CD4-positive, alpha-beta T cell (primary cell): ENCODE measurements at regions not wholly inside any gene's neighbourhood (a gene's known extent, or its start where the extent isn't known, plus 50 kb on each side); places are given as distances from the start of the nearest gene placed in this dataset.

ENCODE experiments used
- ATAC-seq: fragments of 200-7000 bp; cut with Tn5 transposase; one replicate; pipeline ENCODE4 v1.10.0; 2022; ENCODE audit warnings: mild to moderate bottlenecking; ENCODE audit not compliant: poor library complexity
- CTCF ChIA-PET: fragments of 350-600 bp; sonication (Branson Sonifier 250); formaldehyde crosslinking; loops from one replicate; lab custom pipeline; 2021; ENCODE audit warnings: antibody characterized with exemption, inconsistent platforms; lab: Charles Lee
- POLR2A ChIA-PET: fragments of 350-600 bp; sonication (Branson Sonifier 250); formaldehyde crosslinking; loops from one replicate; lab custom pipeline; 2021; ENCODE audit warnings: antibody characterized with exemption, inconsistent platforms; lab: Charles Lee
- DNase-seq, 14 experiments: peaks; one replicate each; pipeline ENCODE4 v3.0.0-alpha.2; 2013 to 2020; ENCODE audit warnings: mixed read lengths in 2 of 14
- H3K27ac ChIP-seq, 2 donors: one replicate each; pipeline versions ENCODE4 v1.5.1 to v1.7.0; 2013; ENCODE audit warnings: low read length in 2 of 2, low read depth in 1 of 2, mild to moderate bottlenecking in 1 of 2
- H3K27me3 ChIP-seq, 2 experiments: 1 replicate in 1 of 2; 2 replicates in 1 of 2; pipeline versions ENCODE4 v1.6.1 to v1.7.0; 2013; ENCODE audit warnings: low read length in 2 of 2, control low read depth in 1 of 2, mild to moderate bottlenecking in 1 of 2, moderate library complexity in 1 of 2; ENCODE audit not compliant: insufficient read depth in 2 of 2, control insufficient read depth in 1 of 2
- H3K36me3 ChIP-seq: one replicate; pipeline ENCODE4 v1.6.1; 2013; ENCODE audit warnings: low read length, control low read depth; ENCODE audit not compliant: insufficient read depth
- H3K4me1 ChIP-seq: one replicate; pipeline ENCODE4 v1.6.1; 2013; ENCODE audit warnings: low read length, control low read depth; ENCODE audit not compliant: insufficient read depth
- H3K4me3 ChIP-seq: one replicate; pipeline ENCODE4 v1.5.1; 2013; ENCODE audit warnings: mild to moderate bottlenecking, low read length, moderate library complexity
- H3K9me3 ChIP-seq, 2 experiments: 1 replicate in 1 of 2; 2 replicates in 1 of 2; pipeline versions ENCODE4 v1.6.1 to v1.7.0; 2013; ENCODE audit warnings: low read length in 2 of 2, mild to moderate bottlenecking in 2 of 2, control low read depth in 1 of 2, moderate library complexity in 1 of 2; ENCODE audit not compliant: control insufficient read depth in 1 of 2, insufficient read depth in 1 of 2
- H3K27ac Mint-ChIP-seq: one replicate; pipeline ENCODE4 v1.8.0; 2020; ENCODE audit warnings: mixed read lengths
- H3K27me3 Mint-ChIP-seq: one replicate; pipeline ENCODE4 v1.8.0; 2021; ENCODE audit warnings: mixed read lengths
- H3K36me3 Mint-ChIP-seq: one replicate; pipeline ENCODE4 v1.8.0; 2021; ENCODE audit warnings: low read depth, mixed read lengths
- H3K4me1 Mint-ChIP-seq: one replicate; pipeline ENCODE4 v1.8.0; 2021; ENCODE audit warnings: low read depth, mixed read lengths
- H3K4me3 Mint-ChIP-seq: one replicate; pipeline ENCODE4 v1.8.0; 2020; ENCODE audit warnings: mild to moderate bottlenecking, mixed read lengths
- H3K9me3 Mint-ChIP-seq: one replicate; pipeline ENCODE4 v1.8.0; 2020; ENCODE audit warnings: mixed read lengths
- CTCF ChIP-seq: fragments of 200-600 bp; IDR thresholded peaks from one replicate; pipeline ENCODE4 v1.8.0; 2022; ENCODE audit warnings: antibody characterized with exemption, mild to moderate bottlenecking
- intact Hi-C, 2 experiments: fragments of 100-400 bp; cut with DNase I in 1 of 2; cut with micrococcal nuclease in 1 of 2; formaldehyde crosslinking; loops; one replicate each; pipeline versions ENCODE4 v1.15.1 to v1.9.0; 2023 to 2025; cut with DNase I, micrococcal nuclease

GRCh38 chr16:7027401-7027800 lies 305.2 kb upstream of the RBFOX1 start:
- H3K36me3 Mint-ChIP-seq: no peaks in the 10 kb centered on the region
- TF ChIP-seq CTCF: no peak
- POLR2A ChIA-PET: no interaction called here

GRCh38 chr16:7026639-7027038 lies 306.0 kb upstream of the RBFOX1 start:
- ATAC-seq (no peak), DNase-seq (no peak)
- no peaks in the 10 kb centered on the region for H3K27me3 ChIP-seq
- Mint-ChIP-seq H3K27ac (no peak overlapping the region), H3K4me3 (no peak overlapping the region), H3K4me1 (no peaks in the 10 kb centered on the region), H3K27me3 (no peaks in the 10 kb centered on the region), H3K9me3 (peaks cover 11% of the 10 kb centered on the region), H3K36me3 (no peaks in the 10 kb centered on the region)
- no peaks in the 10 kb centered on the region for H3K36me3 ChIP-seq
- ChIA-PET CTCF (no interaction called here), POLR2A (no interaction called here)
- H3K4me1 ChIP-seq: no peaks in the 10 kb centered on the region
- no peak for TF ChIP-seq CTCF
- intact Hi-C loops: no loop called here
- peaks cover 16 to 26% of the 10 kb centered on the region in 2 experiments for H3K9me3 ChIP-seq
- H3K4me3 ChIP-seq: no peak overlapping the region
- no peak overlapping the region for H3K27ac ChIP-seq

More at GRCh38 chr16:7027401-7027800, 305.2 kb upstream of the RBFOX1 start:
- Mint-ChIP-seq H3K4me1 (no peaks in the 10 kb centered on the region), H3K9me3 (peaks cover 11% of the 10 kb centered on the region), H3K4me3 (no peak overlapping the region), H3K27ac (no peak overlapping the region), H3K27me3 (no peaks in the 10 kb centered on the region)
- DNase-seq (no peak), ATAC-seq (no peak)
- Histone ChIP-seq H3K36me3 (no peaks in the 10 kb centered on the region), H3K9me3 (peaks cover 18 to 28% of the 10 kb centered on the region in 2 experiments), H3K27me3 (no peaks in the 10 kb centered on the region), H3K4me1 (no peaks in the 10 kb centered on the region), H3K27ac (no peak overlapping the region), H3K4me3 (no peak overlapping the region)
- CTCF ChIA-PET: no interaction called here
- intact Hi-C loops: no loop called here

GRCh38 chr16:7025616-7026190 lies 306.9 kb upstream of the RBFOX1 start:
- no peaks in the 10 kb centered on the region for H3K4me1 Mint-ChIP-seq
- ChIA-PET CTCF (interaction anchor here (0.6 kb wide), 2 partner anchors 31 to 88 kb away, joined by 3 to 4 read pairs; no protein-coding TSS in a partner anchor), POLR2A (no interaction called here)
- Histone ChIP-seq H3K36me3 (no peaks in the 10 kb centered on the region), H3K4me1 (no peaks in the 10 kb centered on the region), H3K9me3 (peaks cover 14 to 22% of the 10 kb centered on the region in 2 experiments), H3K27me3 (no peaks in the 10 kb centered on the region), H3K4me3 (no peak overlapping the region), H3K27ac (no peak overlapping the region)
- H3K27me3 Mint-ChIP-seq: no peaks in the 10 kb centered on the region
- H3K36me3 Mint-ChIP-seq: no peaks in the 10 kb centered on the region
- no peak overlapping the region for H3K27ac Mint-ChIP-seq
- TF ChIP-seq CTCF: no peak
- peaks cover 8% of the 10 kb centered on the region for H3K9me3 Mint-ChIP-seq
- H3K4me3 Mint-ChIP-seq: no peak overlapping the region
- peak in 3 of 14 experiments; percentile 5 to 14 (median 9) for DNase-seq
- intact Hi-C loops: no loop called here
- ATAC-seq: no peak
